Parathyroid adenoma (tissue), 2 donors: ENCODE measurements at regions not wholly inside any gene's neighbourhood (a gene's known extent, or its start where the extent isn't known, plus 50 kb on each side); places are given as distances from the start of the nearest gene placed in this dataset.

Experiments used
- H2AFZ ChIP-seq: fragments of 300-600 bp; sonication (generic); one replicate; pipeline ENCODE4 v1.7.0; 2017; ENCODE audit warnings: antibody characterized with exemption, mild to moderate bottlenecking
- H3K27ac ChIP-seq: fragments of 300-600 bp; sonication (generic); one replicate; pipeline ENCODE4 v1.7.0; 2017
- H3K27me3 ChIP-seq: fragments of 300-600 bp; sonication (generic); one replicate; pipeline ENCODE4 v1.7.0; 2017; ENCODE audit warnings: low read length; ENCODE audit not compliant: control insufficient read depth, insufficient read depth
- H3K36me3 ChIP-seq: fragments of 300-600 bp; sonication (generic); one replicate; pipeline ENCODE4 v1.7.0; 2017; ENCODE audit warnings: low read length; ENCODE audit not compliant: control insufficient read depth, insufficient read depth
- H3K4me1 ChIP-seq: fragments of 300-600 bp; sonication (generic); one replicate; pipeline ENCODE4 v1.7.0; 2017; ENCODE audit warnings: control low read depth
- H3K4me2 ChIP-seq: fragments of 300-600 bp; sonication (generic); one replicate; pipeline ENCODE4 v1.7.0; 2017; ENCODE audit warnings: low read length
- H3K4me3 ChIP-seq: fragments of 300-600 bp; sonication (generic); one replicate; pipeline ENCODE4 v1.7.0; 2017; ENCODE audit warnings: low read depth, low read length
- H3K79me2 ChIP-seq: fragments of 300-600 bp; sonication (generic); one replicate; pipeline ENCODE4 v1.7.0; 2017; ENCODE audit warnings: control low read depth
- H3K9ac ChIP-seq: fragments of 300-600 bp; sonication (generic); one replicate; pipeline ENCODE4 v1.7.0; 2017; ENCODE audit warnings: mild to moderate bottlenecking
- H3K9me3 ChIP-seq: fragments of 300-600 bp; sonication (generic); one replicate; pipeline ENCODE4 v1.7.0; 2017; ENCODE audit warnings: low read length; ENCODE audit not compliant: control insufficient read depth
- TF ChIP-seq, protein P1 (sequence below): fragments of 300-600 bp; sonication (generic); IDR thresholded peaks from one replicate; pipeline ENCODE4 v1.7.0; 2017; ENCODE audit warnings: antibody characterized with exemption, mild to moderate bottlenecking
- donor health status: primary hyperparathyroidism.

DNA sequence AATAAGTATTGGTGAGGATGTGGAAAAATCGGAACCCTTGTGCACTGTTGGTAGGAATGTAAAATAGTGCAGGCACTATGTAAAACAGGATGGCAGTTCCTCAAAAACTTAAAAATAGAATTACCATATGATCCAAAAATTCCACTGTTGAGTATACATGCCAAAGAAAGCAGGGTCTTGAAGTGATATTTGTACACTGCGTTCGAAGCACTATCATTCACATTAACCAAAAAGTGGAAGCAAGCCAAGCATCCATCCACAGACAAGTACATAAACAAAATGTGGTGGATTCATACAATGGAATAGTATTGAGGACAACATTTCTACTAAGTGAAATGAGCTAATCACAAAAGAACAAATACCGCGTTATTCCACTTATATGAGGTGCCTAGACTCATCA, 200.7 kb downstream of the TJP1 start:
- H3K9ac ChIP-seq = no peak overlapping the region
- H3K9me3 ChIP-seq = no peaks in the 10 kb centered on the region
- H3K4me2 ChIP-seq = no peak overlapping the region
- no peaks in the 10 kb centered on the region for H3K4me1 ChIP-seq
- no peaks in the 10 kb centered on the region for H3K27me3 ChIP-seq
- no peak overlapping the region for H3K4me3 ChIP-seq
- H2AFZ ChIP-seq = no peak overlapping the region
- H3K36me3 ChIP-seq = no peaks in the 10 kb centered on the region
- no peak overlapping the region for H3K27ac ChIP-seq
- TF ChIP-seq, protein P1, sequence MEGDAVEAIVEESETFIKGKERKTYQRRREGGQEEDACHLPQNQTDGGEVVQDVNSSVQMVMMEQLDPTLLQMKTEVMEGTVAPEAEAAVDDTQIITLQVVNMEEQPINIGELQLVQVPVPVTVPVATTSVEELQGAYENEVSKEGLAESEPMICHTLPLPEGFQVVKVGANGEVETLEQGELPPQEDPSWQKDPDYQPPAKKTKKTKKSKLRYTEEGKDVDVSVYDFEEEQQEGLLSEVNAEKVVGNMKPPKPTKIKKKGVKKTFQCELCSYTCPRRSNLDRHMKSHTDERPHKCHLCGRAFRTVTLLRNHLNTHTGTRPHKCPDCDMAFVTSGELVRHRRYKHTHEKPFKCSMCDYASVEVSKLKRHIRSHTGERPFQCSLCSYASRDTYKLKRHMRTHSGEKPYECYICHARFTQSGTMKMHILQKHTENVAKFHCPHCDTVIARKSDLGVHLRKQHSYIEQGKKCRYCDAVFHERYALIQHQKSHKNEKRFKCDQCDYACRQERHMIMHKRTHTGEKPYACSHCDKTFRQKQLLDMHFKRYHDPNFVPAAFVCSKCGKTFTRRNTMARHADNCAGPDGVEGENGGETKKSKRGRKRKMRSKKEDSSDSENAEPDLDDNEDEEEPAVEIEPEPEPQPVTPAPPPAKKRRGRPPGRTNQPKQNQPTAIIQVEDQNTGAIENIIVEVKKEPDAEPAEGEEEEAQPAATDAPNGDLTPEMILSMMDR = no peak
- H3K79me2 ChIP-seq = no peaks in the 10 kb centered on the region

DNA sequence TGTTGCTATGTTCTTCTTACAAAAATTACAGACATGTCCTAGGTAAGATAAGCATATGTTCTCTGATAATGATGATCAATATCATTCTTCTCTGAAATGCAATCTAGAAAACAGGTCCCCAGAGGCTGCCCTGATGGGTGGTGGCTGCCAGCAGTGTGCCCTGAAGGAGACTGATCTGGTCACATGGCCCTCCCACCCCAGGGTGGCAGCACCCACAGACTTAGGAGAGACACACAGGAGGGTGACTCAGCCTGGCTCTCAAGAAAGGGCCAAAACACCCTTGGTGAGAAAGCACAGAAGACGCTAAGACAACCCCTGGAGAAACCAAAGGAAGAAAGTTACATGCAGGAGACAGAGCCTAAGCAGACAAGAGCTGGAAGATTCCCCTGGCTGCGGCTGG, 203.7 kb downstream of the TJP1 start:
- no peaks in the 10 kb centered on the region for H3K9me3 ChIP-seq
- no peak overlapping the region for H3K9ac ChIP-seq
- no peak overlapping the region for H2AFZ ChIP-seq
- no peaks in the 10 kb centered on the region for H3K79me2 ChIP-seq
- no peak overlapping the region for H3K27ac ChIP-seq
- H3K4me3 ChIP-seq = no peak overlapping the region
- no peaks in the 10 kb centered on the region for H3K4me1 ChIP-seq
- H3K4me2 ChIP-seq = no peak overlapping the region
- H3K36me3 ChIP-seq = no peaks in the 10 kb centered on the region
- no peaks in the 10 kb centered on the region for H3K27me3 ChIP-seq
- TF ChIP-seq, protein P1 = no peak

DNA sequence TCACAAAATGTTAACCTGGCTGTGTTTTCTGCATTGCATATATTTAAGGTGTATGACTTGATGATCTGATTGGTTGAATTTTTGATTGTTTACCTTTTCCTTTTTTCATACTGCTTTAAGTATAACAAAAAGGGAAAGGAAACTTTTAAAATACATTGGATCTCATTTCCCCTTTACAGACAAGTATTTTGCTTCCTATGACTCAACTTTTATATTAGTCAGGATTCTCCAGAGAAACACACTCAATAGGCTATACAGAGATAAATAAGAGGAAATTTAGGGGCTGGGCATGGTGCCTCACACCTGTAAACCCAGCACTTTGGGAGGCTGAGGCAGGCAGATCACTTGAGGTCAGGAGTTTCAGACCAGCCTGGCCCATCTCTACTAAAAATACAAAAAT, 205.8 kb downstream of the TJP1 start:
- Histone ChIP-seq H3K9me3 (no peaks in the 10 kb centered on the region), H3K4me3 (no peak overlapping the region), H3K27ac (no peak overlapping the region), H3K36me3 (no peaks in the 10 kb centered on the region), H2AFZ (no peak overlapping the region), H3K79me2 (no peaks in the 10 kb centered on the region), H3K27me3 (no peaks in the 10 kb centered on the region), H3K4me1 (no peaks in the 10 kb centered on the region), H3K4me2 (no peak overlapping the region), H3K9ac (no peak overlapping the region)
- TF ChIP-seq, protein P1 = no peak

DNA sequence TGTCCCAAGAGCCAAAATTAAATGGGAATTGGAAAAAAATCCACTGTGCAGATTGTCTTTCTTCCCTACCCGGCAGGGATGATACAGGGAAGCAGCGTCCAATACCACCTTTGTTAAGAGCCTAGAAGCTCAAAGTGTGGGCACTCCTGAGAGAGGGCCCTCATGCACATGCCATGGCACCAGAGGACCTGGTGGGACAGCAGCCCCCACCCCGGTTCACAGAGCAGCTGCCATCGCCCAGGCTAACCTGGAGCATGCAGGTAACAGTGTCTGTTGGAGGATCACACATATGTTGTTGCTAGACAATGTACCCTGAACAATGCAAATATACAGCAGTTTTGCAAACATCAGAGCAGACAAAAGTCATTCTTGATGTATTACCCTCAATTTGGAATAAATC, 206.5 kb downstream of the TJP1 start:
- no peak overlapping the region for H3K27ac ChIP-seq
- H3K9ac ChIP-seq = no peak overlapping the region
- no peaks in the 10 kb centered on the region for H3K4me1 ChIP-seq
- H3K9me3 ChIP-seq = no peaks in the 10 kb centered on the region
- H3K79me2 ChIP-seq = no peaks in the 10 kb centered on the region
- TF ChIP-seq, protein P1 = no peak
- H2AFZ ChIP-seq = no peak overlapping the region
- no peaks in the 10 kb centered on the region for H3K27me3 ChIP-seq
- H3K36me3 ChIP-seq = no peaks in the 10 kb centered on the region
- no peak overlapping the region for H3K4me2 ChIP-seq
- no peak overlapping the region for H3K4me3 ChIP-seq

DNA sequence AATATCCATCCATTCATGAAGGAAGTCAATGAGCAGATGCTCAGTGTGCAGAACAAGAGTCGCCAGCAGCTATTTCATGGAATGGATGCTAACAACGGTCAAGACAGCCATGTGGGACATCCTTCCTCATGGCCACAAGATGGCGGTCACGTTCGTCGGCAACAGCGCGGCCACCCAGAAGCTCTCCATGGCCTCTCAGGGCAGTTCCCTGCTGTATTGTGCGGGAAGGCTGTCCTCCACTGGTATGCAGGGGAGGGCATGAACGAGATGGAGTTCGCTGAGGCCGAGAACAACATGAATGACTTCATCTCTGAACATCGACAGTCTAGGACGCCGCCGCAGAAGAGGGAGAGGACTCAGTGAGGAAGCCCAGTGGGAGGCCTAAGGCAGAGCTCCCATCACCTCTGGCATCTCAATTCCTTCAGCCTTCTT, 208.3 kb downstream of the TJP1 start:
- no peaks in the 10 kb centered on the region for H3K4me1 ChIP-seq
- no peak overlapping the region for H3K4me2 ChIP-seq
- H3K4me3 ChIP-seq = no peak overlapping the region
- no peak overlapping the region for H3K9ac ChIP-seq
- H3K27me3 ChIP-seq = no peaks in the 10 kb centered on the region
- no peaks in the 10 kb centered on the region for H3K79me2 ChIP-seq
- H3K36me3 ChIP-seq = no peaks in the 10 kb centered on the region
- H3K9me3 ChIP-seq = no peaks in the 10 kb centered on the region
- TF ChIP-seq, protein P1 = no peak
- no peak overlapping the region for H2AFZ ChIP-seq
- H3K27ac ChIP-seq = no peak overlapping the region
